K562 (cell line): ENCODE measurements at regions not wholly inside any gene's neighbourhood (a gene's known extent, or its start where the extent isn't known, plus 50 kb on each side); places are given as distances from the start of the nearest gene placed in this dataset.

ENCODE experiments used
- ATAC-seq: fragments of 200-7000 bp; cut with Tn5 transposase; 3 replicates; pipeline ENCODE4 v1.9.1; 2020; ENCODE audit warnings: moderate library complexity
- BruUV-seq: library from RNA; stranded (reverse); fragments of 400-500 nt; replicated peaks from 2 replicates; lab custom pipeline; 2021; lab: Mats Ljungman, UMichigan
- CTCF ChIA-PET: fragments of 300-600 bp; formaldehyde crosslinking; extraction: SDS; loops from one replicate; lab custom pipeline; 2021; ENCODE audit warnings: low intra/inter-chr PET ratio; lab: Yijun Ruan, JAX
- POLR2A ChIA-PET: fragments of 300-600, 350-650 bp; sonication (Branson Sonifier 250); formaldehyde crosslinking; extraction: SDS; loops from one replicate; lab custom pipeline; 2021; ENCODE audit warnings: antibody characterized with exemption, inconsistent platforms; lab: Yijun Ruan, JAX
- DNase-seq, 4 experiments: peaks; one replicate each; pipeline versions ENCODE4 v3.0.0 to v3.0.0-alpha.2; 2011 to 2018; ENCODE audit warnings: low spot score in 3 of 4, mixed read lengths in 3 of 4; ENCODE audit errors: extremely low read depth in 1 of 4
- FAIRE-seq: peaks from 2 replicates; lab custom pipeline; 2011; peaks lifted over from hg19 to GRCh38; lab: Jason Lieb, UNC
- H2AFZ ChIP-seq: 2 replicates; pipeline ENCODE4 v1.6.0; 2011; ENCODE audit warnings: low read depth, low read length, control low read depth, inconsistent platforms
- H3K27ac ChIP-seq: fragments of 200-600 bp; 3 replicates; pipeline ENCODE4 v1.8.0; 2011; ENCODE audit warnings: low read depth, mild to moderate bottlenecking, control low read depth, inconsistent platforms, low read length, moderate library complexity, mixed read lengths; ENCODE audit errors: extremely low read depth
- H3K27me3 ChIP-seq, 2 experiments: fragments of 300-600 bp in 1 of 2; 2 replicates in 1 of 2; 3 replicates in 1 of 2; pipeline versions ENCODE4 v1.6.0 to v1.8.0; 2011; ENCODE audit warnings: inconsistent platforms in 2 of 2, low read length in 2 of 2, mild to moderate bottlenecking in 1 of 2, mixed read lengths in 1 of 2, moderate library complexity in 1 of 2; ENCODE audit not compliant: control insufficient read depth in 2 of 2, insufficient read depth in 2 of 2
- H3K36me3 ChIP-seq: fragments of 300-600 bp; 3 replicates; pipeline ENCODE4 v1.8.0; 2011; ENCODE audit warnings: mild to moderate bottlenecking, low read length, inconsistent platforms; ENCODE audit not compliant: control insufficient read depth, insufficient read depth
- H3K4me1 ChIP-seq, 2 experiments: fragments of 200-600 bp in 1 of 2; replicated peaks in 1 of 2; 2 replicates in 1 of 2; 3 replicates in 1 of 2; pipeline versions ENCODE4 v1.5.1 to v1.8.0; 2011; ENCODE audit warnings: inconsistent platforms in 2 of 2, low read length in 2 of 2, mild to moderate bottlenecking in 1 of 2, mixed read lengths in 1 of 2, moderate library complexity in 1 of 2; ENCODE audit not compliant: control insufficient read depth in 2 of 2, insufficient read depth in 2 of 2
- H3K4me2 ChIP-seq: 2 replicates; pipeline ENCODE4 v1.6.1; 2011; ENCODE audit warnings: low read length, control low read depth, inconsistent platforms, mixed read lengths; ENCODE audit not compliant: insufficient read depth
- H3K4me3 ChIP-seq: fragments of 200-600 bp; sonication (generic), shearing (Covaris generic); 2 replicates; pipeline ENCODE4 v1.5.1; 2016; ENCODE audit warnings: control low read depth, inconsistent platforms
- H3K79me2 ChIP-seq: fragments of 200-600 bp; 3 replicates; pipeline ENCODE4 v1.8.0; 2011; ENCODE audit warnings: low read length, inconsistent platforms; ENCODE audit not compliant: control insufficient read depth, insufficient read depth
- H3K9ac ChIP-seq, 2 experiments: 2 replicates each; pipeline versions ENCODE4 v1.6.0 to v1.6.1; 2011; ENCODE audit warnings: low read depth in 2 of 2, low read length in 2 of 2, control low read depth in 1 of 2, inconsistent platforms in 1 of 2, mild to moderate bottlenecking in 1 of 2, mixed read lengths in 1 of 2; ENCODE audit not compliant: insufficient read depth in 1 of 2
- H3K9me1 ChIP-seq: one replicate; pipeline ENCODE4 v1.6.0; 2011; ENCODE audit warnings: inconsistent platforms, mild to moderate bottlenecking, low read length, moderate library complexity; ENCODE audit not compliant: control insufficient read depth, insufficient read depth
- H3K9me3 ChIP-seq: replicated peaks from 2 replicates; pipeline ENCODE4 v1.5.1; 2011; ENCODE audit warnings: low read depth, low read length, inconsistent platforms; ENCODE audit not compliant: control insufficient read depth, insufficient read depth
- H4K20me1 ChIP-seq: replicated peaks from 2 replicates; pipeline ENCODE4 v1.6.1; 2011; ENCODE audit warnings: low read length, inconsistent platforms, mixed read lengths; ENCODE audit not compliant: control insufficient read depth, insufficient read depth
- ADNP ChIP-seq: fragments of 200-800 bp; sonication (Bioruptor generic); IDR thresholded peaks from 2 replicates; pipeline ENCODE4 v1.6.1; 2016; ENCODE audit warnings: missing genetic modification characterization, missing compliant biosample characterization
- CXXC5 ChIP-seq: fragments of 250-450 bp; sonication (Bioruptor Pico); IDR thresholded peaks from 2 replicates; pipeline ENCODE4 v1.8.0; 2022; ENCODE audit warnings: inconsistent platforms, mild to moderate bottlenecking, moderate library complexity
- JUNB ChIP-seq: fragments of 450-650 bp; formaldehyde crosslinking; conservative IDR thresholded peaks from 2 replicates; pipeline ENCODE4 v1.4.0; 2020; ENCODE audit warnings: mild to moderate bottlenecking
- NFIC ChIP-seq: fragments of 450-650 bp; IDR thresholded peaks from 2 replicates; pipeline ENCODE4 v1.6.1; 2017; ENCODE audit warnings: mild to moderate bottlenecking, inconsistent platforms
- ZZZ3 ChIP-seq: fragments of 450-650 bp; IDR thresholded peaks from 2 replicates; pipeline ENCODE4 v1.6.1; 2016; ENCODE audit warnings: antibody characterized with exemption, mild to moderate bottlenecking, moderate library complexity
- WGBS: fragments of 100-300 bp; shearing (Covaris generic); methylation state at CpG from one replicate; pipeline ENCODE4 v1.1.6; 2016; ENCODE audit warnings: low coverage, mixed read lengths; ENCODE audit not compliant: insufficient coverage; ENCODE audit errors: missing lambda C conversion rate; 5-methylcytosine and 5-hydroxymethylcytosine counted together
- in situ Hi-C: fragments of 300-500 bp; cut with MboI; formaldehyde crosslinking; loops from 4 replicates; pipeline ENCODE4 v1.15.0; 2018; ENCODE audit warnings: inconsistent platforms, mixed read lengths
- intact Hi-C: fragments of 100-400 bp; cut with micrococcal nuclease; formaldehyde crosslinking; loops from 2 replicates; pipeline ENCODE4 v1.14.2; 2022
- TF ChIP-seq, protein P1 (sequence below): IDR thresholded peaks from 2 replicates; pipeline ENCODE4 v1.6.1; 2011; ENCODE audit not compliant: insufficient read length; ENCODE audit errors: extremely low read depth

DNA sequence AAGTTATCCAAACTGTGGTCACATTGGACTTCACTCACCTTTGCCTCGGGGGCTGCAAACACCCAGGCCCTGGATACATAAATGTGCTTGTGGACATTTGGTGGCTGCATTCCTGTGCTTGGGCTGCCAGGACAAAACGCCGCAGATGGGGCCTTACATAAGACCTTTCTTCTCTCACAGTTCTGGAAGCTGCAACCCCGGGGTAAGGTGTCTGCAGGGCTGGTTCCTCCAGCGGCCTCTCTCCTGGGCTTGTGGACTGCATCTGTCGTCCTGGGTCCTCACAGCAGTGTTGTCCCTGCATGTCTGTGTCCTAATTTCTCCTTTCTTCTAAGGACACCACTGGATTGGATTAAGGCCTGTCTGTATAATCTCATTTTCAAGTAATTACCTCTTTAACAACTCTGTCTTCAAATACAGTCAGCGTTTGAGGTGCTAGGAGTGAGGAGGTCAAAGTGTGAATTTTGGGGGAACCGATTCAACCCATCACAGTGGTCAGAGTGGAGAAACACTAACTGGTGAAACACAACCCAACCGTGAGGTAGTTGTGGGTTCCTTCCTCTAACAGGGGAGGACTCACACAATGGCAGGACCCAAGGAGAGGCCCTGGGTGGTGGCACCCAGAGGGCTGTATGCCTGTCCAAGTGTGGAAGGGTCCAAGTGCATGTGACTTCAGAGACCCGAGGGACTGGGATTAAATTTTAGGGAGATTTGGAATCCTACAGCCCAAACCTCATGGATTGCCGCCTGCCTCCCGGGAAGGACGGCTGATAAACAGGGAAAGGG is 415.6 kb downstream of the IRX2 start:
- ATAC-seq (no peak), DNase-seq (no peak), FAIRE-seq (no peak)
- CTCF ChIA-PET: no interaction called here
- Histone ChIP-seq H3K4me1 (no peaks in the 10 kb centered on the region), H3K36me3 (no peaks in the 10 kb centered on the region), H3K9me3 (no peaks in the 10 kb centered on the region), H2AFZ (no peak overlapping the region), H3K27ac (no peak overlapping the region), H3K9me1 (peaks cover 2% of the 10 kb centered on the region), H3K4me3 (no peak overlapping the region), H3K4me2 (no peak overlapping the region), H3K27me3 (peaks cover 36 to 45% of the 10 kb centered on the region in 2 experiments; a peak in 4 of 5 replicates), H3K79me2 (no peaks in the 10 kb centered on the region)
- 0% methylated on average over 13 of the region's 13 CpGs for WGBS
- intact Hi-C loops: no loop called here
- BruUV-seq: no TSS peak
- in situ Hi-C loops: no loop called here
- POLR2A ChIA-PET: no interaction called here
- no peak for TF ChIP-seq CXXC5 (CRISPR knock-in tag)
- TF ChIP-seq NFIC: no peak
- TF ChIP-seq JUNB (CRISPR knock-in tag): no peak
- TF ChIP-seq, protein P1, sequence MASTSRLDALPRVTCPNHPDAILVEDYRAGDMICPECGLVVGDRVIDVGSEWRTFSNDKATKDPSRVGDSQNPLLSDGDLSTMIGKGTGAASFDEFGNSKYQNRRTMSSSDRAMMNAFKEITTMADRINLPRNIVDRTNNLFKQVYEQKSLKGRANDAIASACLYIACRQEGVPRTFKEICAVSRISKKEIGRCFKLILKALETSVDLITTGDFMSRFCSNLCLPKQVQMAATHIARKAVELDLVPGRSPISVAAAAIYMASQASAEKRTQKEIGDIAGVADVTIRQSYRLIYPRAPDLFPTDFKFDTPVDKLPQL: no peak
- no peak for TF ChIP-seq ZZZ3
- TF ChIP-seq ADNP (tag): no peak
- TF ChIP-seq, all 486 proteins: peak for 0
- no peaks in the 10 kb centered on the region for H4K20me1 ChIP-seq
- no peak overlapping the region for H3K9ac ChIP-seq
